ENCODE measurements at regions not wholly inside any gene's neighbourhood (a gene's known extent, or its start where the extent isn't known, plus 50 kb on each side); places are given as distances from the start of the nearest gene placed in this dataset.

DNA sequence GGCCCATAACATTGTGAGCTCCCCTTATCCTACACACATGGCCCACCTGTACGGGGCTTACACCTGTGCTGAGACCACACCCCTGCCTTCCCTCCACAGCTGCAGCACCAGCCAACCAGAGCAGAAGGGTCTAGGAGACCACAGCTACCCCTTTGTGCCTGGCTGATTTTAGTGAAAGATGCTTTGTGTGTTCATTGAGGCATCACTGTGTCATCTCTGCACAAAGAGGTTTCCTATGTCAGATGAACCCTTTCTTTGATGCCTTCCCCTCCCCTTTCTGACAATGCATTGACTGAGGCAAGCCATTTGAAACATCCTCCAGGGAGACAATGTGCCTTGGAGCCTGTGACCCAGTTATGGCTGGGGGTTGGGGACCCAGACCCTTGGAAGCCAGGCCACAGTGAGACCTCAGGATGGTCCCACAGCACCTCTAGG, 54.9 kb upstream of the SLC7A14 start:
- H3K4me1 Mint-ChIP-seq: no peaks in the 10 kb centered on the region
- ATAC-seq (replicated peaks; ENCODE audit: extremely low read depth, poor library complexity, severe bottlenecking) (no peak), DNase-seq (ENCODE audit: low spot score in 2 of 2) (no peak)
- H3K27me3 Mint-ChIP-seq: peaks cover 11% of the 10 kb centered on the region
- no peak overlapping the region for H3K4me3 Mint-ChIP-seq
- no peaks in the 10 kb centered on the region for H3K36me3 Mint-ChIP-seq (ENCODE audit: insufficient read depth)
- no peak overlapping the region for H3K27ac Mint-ChIP-seq (ENCODE audit: low read depth)
- H3K9me3 Mint-ChIP-seq: no peaks in the 10 kb centered on the region

DNA sequence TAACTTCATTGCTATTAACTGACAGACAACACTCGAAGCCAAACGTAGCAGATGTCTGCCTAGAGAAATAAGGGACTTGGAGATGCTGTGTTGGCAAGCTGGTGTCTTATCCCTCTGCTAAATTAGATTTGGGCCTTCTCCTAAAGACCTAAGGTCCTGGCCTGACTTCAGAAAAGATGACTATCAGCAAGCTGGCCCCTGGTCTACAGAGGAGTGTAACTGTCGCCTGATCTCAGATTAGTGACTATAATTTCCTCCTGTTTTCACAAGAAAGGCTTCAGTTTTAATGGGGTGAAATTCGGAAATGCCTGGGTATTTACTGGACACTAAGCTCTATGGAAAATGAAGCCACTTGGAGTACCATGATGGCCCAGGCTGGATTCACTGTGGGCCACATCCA, 53.1 kb upstream of the SLC7A14 start:
- H3K9me3 Mint-ChIP-seq: no peaks in the 10 kb centered on the region
- H3K27ac Mint-ChIP-seq (ENCODE audit: low read depth): no peak overlapping the region
- DNase-seq (ENCODE audit: low spot score in 2 of 2) (no peak), ATAC-seq (replicated peaks; ENCODE audit: extremely low read depth, poor library complexity, severe bottlenecking) (no peak)
- no peak overlapping the region for H3K4me3 Mint-ChIP-seq
- H3K27me3 Mint-ChIP-seq: peaks cover 11% of the 10 kb centered on the region
- H3K36me3 Mint-ChIP-seq (ENCODE audit: insufficient read depth): no peaks in the 10 kb centered on the region
- no peaks in the 10 kb centered on the region for H3K4me1 Mint-ChIP-seq

DNA sequence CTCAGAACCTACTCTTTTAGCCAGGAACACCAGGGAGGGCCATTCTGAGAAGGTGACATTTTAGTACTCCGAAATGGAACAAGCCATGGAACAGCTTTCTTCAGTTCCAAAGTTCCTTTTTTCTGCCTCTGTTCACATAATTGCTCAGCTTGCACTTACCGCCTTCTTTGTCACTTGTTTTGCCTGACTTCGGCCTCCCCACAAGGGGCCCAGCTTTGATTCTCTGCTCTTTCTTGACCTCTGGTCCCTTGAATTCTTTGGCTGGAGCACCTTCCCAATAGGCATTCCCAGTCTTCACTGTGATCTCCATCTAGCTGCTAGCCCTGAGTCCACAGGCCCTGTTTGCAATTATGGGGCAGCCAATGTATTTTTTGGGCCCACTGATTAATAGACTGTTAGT, 51.4 kb upstream of the SLC7A14 start:
- H3K4me1 Mint-ChIP-seq: no peaks in the 10 kb centered on the region
- no peaks in the 10 kb centered on the region for H3K36me3 Mint-ChIP-seq (ENCODE audit: insufficient read depth)
- no peak overlapping the region for H3K27ac Mint-ChIP-seq (ENCODE audit: low read depth)
- DNase-seq (ENCODE audit: low spot score in 2 of 2) (no peak), ATAC-seq (replicated peaks; ENCODE audit: extremely low read depth, poor library complexity, severe bottlenecking) (no peak)
- H3K4me3 Mint-ChIP-seq: no peak overlapping the region
- H3K9me3 Mint-ChIP-seq: no peaks in the 10 kb centered on the region
- peaks cover 11% of the 10 kb centered on the region for H3K27me3 Mint-ChIP-seq

DNA sequence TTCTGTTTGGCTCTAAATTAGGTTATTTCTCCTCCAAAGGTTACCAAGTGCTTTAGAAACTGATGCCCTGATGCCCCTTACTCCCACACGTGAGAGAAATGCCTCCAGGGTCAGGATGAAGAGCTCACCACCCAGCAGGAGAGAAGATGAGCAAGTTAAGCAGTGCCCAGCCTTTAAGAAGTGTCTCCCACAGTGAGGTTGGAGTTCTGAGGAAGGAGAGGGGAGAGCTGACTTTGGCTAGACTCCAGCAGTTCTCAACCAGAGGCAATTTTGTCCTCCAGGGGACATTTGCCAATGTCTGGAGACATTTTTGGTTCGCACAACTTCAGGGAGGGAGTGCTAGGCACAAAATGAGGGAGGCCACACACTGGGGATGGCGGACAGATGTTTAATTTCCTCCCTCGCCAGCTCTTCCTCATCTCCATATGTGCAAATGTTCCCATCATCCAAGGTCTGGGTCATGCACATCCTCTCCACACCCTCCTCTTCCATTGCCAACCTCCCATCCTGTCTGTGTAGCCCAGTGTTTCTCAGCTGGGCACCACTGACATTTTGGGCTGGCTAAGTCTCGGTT, 50.6 kb upstream of the SLC7A14 start:
- Mint-ChIP-seq H3K4me1 (no peaks in the 10 kb centered on the region), H3K4me3 (no peak overlapping the region), H3K9me3 (no peaks in the 10 kb centered on the region), H3K27me3 (peaks cover 11% of the 10 kb centered on the region), H3K27ac (ENCODE audit: low read depth) (no peak overlapping the region), H3K36me3 (ENCODE audit: insufficient read depth) (no peaks in the 10 kb centered on the region)
- ATAC-seq (replicated peaks; ENCODE audit: extremely low read depth, poor library complexity, severe bottlenecking): no peak
- no peak for DNase-seq (ENCODE audit: low spot score in 2 of 2)
